H1 (cell line): ENCODE measurements at regions not wholly inside any gene's neighbourhood (a gene's known extent, or its start where the extent isn't known, plus 50 kb on each side); places are given as distances from the start of the nearest gene placed in this dataset.
A peak's percentile ranks its signal among the peaks of the same experiment; 100 is the strongest.

Source experiments
- CREB1 ChIP-seq: IDR thresholded peaks from 2 replicates; pipeline ENCODE4 v1.6.1; 2012; ENCODE audit warnings: inconsistent platforms
- EP300 ChIP-seq, 2 experiments: IDR thresholded peaks; 1 replicate in 1 of 2; 2 replicates in 1 of 2; pipeline ENCODE4 v1.6.1; 2011 to 2012; ENCODE audit warnings: low read depth in 2 of 2, low read length in 2 of 2, mild to moderate bottlenecking in 2 of 2, borderline replicate concordance in 1 of 2, inconsistent platforms in 1 of 2, moderate library complexity in 1 of 2
- MAFK ChIP-seq: IDR thresholded peaks from 2 replicates; pipeline ENCODE4 v1.6.1; 2012; ENCODE audit warnings: low read depth, mild to moderate bottlenecking, improper control_type of control experiment, low read length
- RAD21 ChIP-seq, 2 experiments: IDR thresholded peaks in 1 of 2; conservative IDR thresholded peaks in 1 of 2; 2 replicates each; pipeline ENCODE4 v1.6.1; 2011; ENCODE audit warnings: low read depth in 2 of 2, low read length in 2 of 2, improper control_type of control experiment in 1 of 2, inconsistent platforms in 1 of 2, mild to moderate bottlenecking in 1 of 2, moderate library complexity in 1 of 2
- RNF2 ChIP-seq: fragments of 200-900, 300-1000 bp; sonication (generic); IDR thresholded peaks from 2 replicates; pipeline ENCODE4 v1.7.1; 2016; ENCODE audit warnings: borderline replicate concordance, low read depth, mild to moderate bottlenecking, antibody characterized with exemption, low read length; ENCODE audit not compliant: poor library complexity, severe bottlenecking; ENCODE audit errors: missing control alignments
- TAF1 ChIP-seq: IDR thresholded peaks from 2 replicates; pipeline ENCODE4 v1.6.1; 2011; ENCODE audit warnings: mild to moderate bottlenecking, low read depth, low read length
- TEAD4 ChIP-seq: IDR thresholded peaks from 2 replicates; pipeline ENCODE4 v1.6.1; 2012; ENCODE audit warnings: low read depth, low read length, inconsistent platforms, mixed read lengths
- TF ChIP-seq, protein P1 (sequence below): fragments of 300-600 bp; sonication (generic); IDR thresholded peaks from 2 replicates; pipeline ENCODE4 v1.7.1; 2012; ENCODE audit warnings: low read length, moderate library complexity, mild to moderate bottlenecking, inconsistent platforms; ENCODE audit not compliant: insufficient replicate concordance

DNA sequence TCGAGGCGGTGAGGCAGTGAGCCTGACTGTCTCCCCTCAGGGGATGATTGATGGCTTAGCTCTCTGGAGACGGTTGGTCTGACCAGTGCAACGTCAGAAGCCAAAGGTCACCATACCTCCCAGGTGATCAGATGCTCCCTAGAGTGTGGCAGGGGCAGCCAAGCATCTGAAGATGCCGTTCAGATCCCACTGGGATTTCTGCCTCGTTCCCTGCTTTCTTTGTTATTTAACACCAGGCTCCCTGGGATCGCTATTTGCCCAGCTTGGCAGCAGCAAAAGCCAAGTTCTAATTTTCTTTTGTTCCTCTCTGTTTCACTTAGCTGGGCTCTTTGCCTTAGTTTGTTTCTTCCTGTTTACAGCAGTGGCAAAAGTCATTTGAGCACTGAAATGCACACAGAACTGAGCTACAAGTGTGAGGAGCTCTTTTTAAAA, 53.5 kb upstream of the SVIL start (continued):
- TF ChIP-seq, protein P1, sequence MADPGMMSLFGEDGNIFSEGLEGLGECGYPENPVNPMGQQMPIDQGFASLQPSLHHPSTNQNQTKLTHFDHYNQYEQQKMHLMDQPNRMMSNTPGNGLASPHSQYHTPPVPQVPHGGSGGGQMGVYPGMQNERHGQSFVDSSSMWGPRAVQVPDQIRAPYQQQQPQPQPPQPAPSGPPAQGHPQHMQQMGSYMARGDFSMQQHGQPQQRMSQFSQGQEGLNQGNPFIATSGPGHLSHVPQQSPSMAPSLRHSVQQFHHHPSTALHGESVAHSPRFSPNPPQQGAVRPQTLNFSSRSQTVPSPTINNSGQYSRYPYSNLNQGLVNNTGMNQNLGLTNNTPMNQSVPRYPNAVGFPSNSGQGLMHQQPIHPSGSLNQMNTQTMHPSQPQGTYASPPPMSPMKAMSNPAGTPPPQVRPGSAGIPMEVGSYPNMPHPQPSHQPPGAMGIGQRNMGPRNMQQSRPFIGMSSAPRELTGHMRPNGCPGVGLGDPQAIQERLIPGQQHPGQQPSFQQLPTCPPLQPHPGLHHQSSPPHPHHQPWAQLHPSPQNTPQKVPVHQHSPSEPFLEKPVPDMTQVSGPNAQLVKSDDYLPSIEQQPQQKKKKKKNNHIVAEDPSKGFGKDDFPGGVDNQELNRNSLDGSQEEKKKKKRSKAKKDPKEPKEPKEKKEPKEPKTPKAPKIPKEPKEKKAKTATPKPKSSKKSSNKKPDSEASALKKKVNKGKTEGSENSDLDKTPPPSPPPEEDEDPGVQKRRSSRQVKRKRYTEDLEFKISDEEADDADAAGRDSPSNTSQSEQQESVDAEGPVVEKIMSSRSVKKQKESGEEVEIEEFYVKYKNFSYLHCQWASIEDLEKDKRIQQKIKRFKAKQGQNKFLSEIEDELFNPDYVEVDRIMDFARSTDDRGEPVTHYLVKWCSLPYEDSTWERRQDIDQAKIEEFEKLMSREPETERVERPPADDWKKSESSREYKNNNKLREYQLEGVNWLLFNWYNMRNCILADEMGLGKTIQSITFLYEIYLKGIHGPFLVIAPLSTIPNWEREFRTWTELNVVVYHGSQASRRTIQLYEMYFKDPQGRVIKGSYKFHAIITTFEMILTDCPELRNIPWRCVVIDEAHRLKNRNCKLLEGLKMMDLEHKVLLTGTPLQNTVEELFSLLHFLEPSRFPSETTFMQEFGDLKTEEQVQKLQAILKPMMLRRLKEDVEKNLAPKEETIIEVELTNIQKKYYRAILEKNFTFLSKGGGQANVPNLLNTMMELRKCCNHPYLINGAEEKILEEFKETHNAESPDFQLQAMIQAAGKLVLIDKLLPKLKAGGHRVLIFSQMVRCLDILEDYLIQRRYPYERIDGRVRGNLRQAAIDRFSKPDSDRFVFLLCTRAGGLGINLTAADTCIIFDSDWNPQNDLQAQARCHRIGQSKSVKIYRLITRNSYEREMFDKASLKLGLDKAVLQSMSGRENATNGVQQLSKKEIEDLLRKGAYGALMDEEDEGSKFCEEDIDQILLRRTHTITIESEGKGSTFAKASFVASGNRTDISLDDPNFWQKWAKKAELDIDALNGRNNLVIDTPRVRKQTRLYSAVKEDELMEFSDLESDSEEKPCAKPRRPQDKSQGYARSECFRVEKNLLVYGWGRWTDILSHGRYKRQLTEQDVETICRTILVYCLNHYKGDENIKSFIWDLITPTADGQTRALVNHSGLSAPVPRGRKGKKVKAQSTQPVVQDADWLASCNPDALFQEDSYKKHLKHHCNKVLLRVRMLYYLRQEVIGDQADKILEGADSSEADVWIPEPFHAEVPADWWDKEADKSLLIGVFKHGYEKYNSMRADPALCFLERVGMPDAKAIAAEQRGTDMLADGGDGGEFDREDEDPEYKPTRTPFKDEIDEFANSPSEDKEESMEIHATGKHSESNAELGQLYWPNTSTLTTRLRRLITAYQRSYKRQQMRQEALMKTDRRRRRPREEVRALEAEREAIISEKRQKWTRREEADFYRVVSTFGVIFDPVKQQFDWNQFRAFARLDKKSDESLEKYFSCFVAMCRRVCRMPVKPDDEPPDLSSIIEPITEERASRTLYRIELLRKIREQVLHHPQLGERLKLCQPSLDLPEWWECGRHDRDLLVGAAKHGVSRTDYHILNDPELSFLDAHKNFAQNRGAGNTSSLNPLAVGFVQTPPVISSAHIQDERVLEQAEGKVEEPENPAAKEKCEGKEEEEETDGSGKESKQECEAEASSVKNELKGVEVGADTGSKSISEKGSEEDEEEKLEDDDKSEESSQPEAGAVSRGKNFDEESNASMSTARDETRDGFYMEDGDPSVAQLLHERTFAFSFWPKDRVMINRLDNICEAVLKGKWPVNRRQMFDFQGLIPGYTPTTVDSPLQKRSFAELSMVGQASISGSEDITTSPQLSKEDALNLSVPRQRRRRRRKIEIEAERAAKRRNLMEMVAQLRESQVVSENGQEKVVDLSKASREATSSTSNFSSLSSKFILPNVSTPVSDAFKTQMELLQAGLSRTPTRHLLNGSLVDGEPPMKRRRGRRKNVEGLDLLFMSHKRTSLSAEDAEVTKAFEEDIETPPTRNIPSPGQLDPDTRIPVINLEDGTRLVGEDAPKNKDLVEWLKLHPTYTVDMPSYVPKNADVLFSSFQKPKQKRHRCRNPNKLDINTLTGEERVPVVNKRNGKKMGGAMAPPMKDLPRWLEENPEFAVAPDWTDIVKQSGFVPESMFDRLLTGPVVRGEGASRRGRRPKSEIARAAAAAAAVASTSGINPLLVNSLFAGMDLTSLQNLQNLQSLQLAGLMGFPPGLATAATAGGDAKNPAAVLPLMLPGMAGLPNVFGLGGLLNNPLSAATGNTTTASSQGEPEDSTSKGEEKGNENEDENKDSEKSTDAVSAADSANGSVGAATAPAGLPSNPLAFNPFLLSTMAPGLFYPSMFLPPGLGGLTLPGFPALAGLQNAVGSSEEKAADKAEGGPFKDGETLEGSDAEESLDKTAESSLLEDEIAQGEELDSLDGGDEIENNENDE: peak; percentile 53
- peak; percentile 81 for TF ChIP-seq CREB1
- TF ChIP-seq RAD21 (IDR thresholded peaks at IDR 0.05 in 1 of 2, conservative IDR thresholded peaks at IDR 0.05 in 1 of 2; ENCODE audit: low read depth in 2 of 2, low read length in 2 of 2): 0 out of 4 replicates have a peak, but pooled peaks of 1 of the 2 experiments have one; percentile 7
- TF ChIP-seq TAF1: 0 out of 2 replicates have a peak, but pooled peaks have one; percentile 41
- peak; percentile 49; the same call in 1 of the 2 replicates for TF ChIP-seq TEAD4
- TF ChIP-seq MAFK: no peak
- no peak for TF ChIP-seq RNF2
- peak in 1 of 2 experiments; percentile 71; a peak in 1 of 3 replicates for TF ChIP-seq EP300 (IDR thresholded peaks at IDR 0.05; ENCODE audit: borderline replicate concordance in 1 of 2, low read depth in 2 of 2, low read length in 2 of 2)
